ENCODE measurements at regions not wholly inside any gene's neighbourhood (a gene's known extent, or its start where the extent isn't known, plus 50 kb on each side); places are given as distances from the start of the nearest gene placed in this dataset.

DNA sequence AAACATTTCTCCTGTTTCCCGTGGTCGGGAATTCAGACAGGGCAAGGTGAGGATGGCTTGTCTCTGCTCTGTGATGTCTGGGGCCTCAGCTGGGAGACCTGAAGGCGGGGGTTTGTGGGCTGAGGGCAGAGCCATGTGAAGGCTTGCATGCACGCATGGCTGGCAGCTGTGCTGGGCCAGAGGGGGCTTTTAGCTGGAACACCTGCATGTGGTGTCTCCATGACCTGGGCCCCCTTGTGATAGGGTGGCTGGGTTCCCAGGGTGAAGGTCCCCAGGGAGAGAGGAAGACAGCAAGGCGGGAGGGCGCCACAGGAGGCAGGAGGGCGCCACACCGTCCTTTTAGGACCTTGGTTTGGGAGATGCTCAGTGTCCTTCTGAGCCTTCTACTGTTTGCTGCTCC, 101.6 kb upstream of the PRR23E start:
- no peak for DNase-seq

DNA sequence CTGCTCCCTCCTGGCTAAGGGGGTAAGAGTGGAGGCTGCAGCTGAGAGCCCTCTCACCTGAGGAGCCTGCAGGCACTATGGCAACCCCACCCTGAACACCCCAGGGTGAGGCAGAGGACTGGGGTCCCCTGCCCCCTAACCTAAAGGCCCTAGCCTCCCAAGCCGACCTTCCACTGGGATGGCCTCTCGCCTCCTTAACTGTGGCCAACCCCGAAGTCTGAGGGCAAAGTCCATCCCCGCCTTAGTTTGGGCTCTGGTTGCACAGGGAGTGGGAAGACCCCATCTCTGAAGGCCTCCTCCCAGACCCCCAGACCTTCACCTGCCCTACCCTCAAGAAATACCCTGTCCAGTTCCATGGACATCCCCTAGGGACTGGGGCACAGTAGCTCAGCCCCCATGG, 100.6 kb upstream of the PRR23E start:
- no peak for DNase-seq

GRCh38 chr3:127092776-127093175, 100.2 kb upstream of the PRR23E start:
- DNase-seq = no peak

DNA sequence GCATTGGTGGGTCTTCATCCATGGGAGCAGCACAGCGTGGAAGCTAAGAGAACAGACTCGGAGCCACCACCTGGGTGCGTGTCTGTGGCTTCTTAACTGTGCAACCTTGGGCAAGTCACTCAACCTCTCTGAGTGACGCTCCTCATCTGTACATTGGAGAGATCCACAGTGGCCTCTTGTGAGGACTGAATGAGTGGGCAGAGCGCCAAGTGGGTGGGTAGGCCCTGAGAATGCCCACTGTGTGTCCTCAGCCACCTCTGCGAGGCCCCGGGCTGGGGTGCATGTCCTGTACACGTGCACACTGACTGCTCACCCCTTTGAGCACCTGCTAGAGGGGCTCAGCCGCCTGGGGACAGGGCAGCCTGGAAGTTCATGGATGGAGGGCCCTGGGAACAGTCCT, 99.6 kb upstream of the PRR23E start:
- no peak for DNase-seq

- DNase-seq = no peak
Observed at GRCh38 chr3:127095774-127096173, 97.2 kb upstream of the PRR23E start.

GRCh38 chr3:127096256-127097071, 96.5 kb upstream of the PRR23E start:
- no peak for DNase-seq

DNA sequence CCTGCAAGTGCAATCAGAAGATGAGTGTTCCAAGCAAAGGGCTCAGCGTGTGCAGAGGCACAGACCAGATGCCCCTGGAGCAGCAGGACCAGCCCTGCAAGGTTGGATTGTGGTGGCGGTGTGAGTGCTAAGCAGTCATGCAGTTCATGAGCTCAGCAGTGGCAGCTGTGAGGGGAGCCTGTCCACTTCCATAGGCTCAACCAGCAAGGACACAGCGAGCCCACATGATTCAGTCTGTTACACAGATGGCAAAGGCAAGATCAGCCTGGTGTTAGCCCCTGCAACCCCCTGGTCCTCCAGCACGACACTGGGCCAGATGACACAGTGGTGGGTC, 95.9 kb upstream of the PRR23E start:
- no peak for DNase-seq

DNA sequence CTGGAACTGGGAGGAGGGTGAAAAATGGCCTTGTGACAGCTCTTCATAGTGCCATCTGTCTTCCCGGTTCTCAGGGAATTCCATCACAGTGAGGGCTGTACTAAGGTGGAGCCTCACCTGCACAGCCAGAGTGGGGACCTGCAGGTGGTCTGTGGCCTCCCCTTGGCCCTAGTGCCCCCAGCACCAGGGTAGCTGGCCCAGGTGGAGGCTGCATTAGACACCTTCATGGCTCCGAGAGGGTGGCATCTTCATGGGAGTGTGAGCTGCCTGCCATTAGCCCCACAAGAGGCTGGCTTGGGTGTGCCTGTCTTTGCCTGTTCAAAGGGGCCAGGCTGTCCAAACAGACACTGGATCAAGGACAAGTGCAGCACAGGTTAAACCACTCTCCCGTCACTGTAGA, 95.5 kb upstream of the PRR23E start:
- no peak for DNase-seq

GRCh38 chr3:127099982-127100381, 92.9 kb upstream of the PRR23E start:
- DNase-seq = no peak

- no peak for DNase-seq
Observed at GRCh38 chr3:127100459-127101410, 92.2 kb upstream of the PRR23E start.

- DNase-seq = no peak
Observed at GRCh38 chr3:127101411-127102187, 91.3 kb upstream of the PRR23E start.

DNA sequence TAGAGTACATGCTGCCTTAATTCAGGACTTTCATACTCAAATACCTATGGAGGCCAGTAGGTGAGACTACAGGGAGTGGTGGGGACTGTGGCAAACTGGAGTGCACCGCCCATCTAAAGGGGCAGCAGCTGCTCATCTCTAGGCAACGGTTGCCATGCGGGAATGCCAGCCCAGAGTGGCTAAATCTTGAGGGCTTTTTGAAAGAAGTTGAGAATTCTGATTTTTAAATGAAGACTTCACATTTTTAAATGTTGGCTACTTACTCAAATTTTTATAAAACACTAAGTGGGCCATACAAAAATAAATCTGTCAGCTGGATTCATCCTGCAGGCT, 90.8 kb upstream of the PRR23E start:
- DNase-seq = no peak

DNA sequence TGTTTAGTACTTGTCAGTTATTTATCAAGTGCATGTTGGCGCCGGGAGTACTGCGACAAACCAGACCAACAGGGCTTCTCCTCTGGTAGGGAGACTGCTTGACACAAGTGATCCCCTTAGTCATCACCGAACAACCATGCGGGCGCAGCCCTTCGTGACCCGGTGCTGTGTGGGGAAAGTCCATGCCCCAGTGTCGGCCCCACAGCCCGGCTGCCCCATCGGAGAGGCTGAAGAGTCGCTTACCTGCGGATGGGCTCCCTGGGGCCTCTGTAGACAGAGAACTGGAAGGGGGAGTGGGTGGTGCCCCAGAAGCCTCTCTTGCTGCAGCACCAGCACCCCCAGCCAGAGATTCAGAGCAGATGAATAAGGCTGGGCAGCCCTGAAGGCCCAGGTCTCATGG, 90.3 kb upstream of the PRR23E start:
- DNase-seq = no peak

- DNase-seq = no peak
Observed at GRCh38 chr3:127103080-127103479, 89.9 kb upstream of the PRR23E start.

- DNase-seq = no peak
Observed at GRCh38 chr3:127104586-127104985, 88.3 kb upstream of the PRR23E start.

GRCh38 chr3:127105587-127105986, 87.3 kb upstream of the PRR23E start:
- no peak for DNase-seq

DNA sequence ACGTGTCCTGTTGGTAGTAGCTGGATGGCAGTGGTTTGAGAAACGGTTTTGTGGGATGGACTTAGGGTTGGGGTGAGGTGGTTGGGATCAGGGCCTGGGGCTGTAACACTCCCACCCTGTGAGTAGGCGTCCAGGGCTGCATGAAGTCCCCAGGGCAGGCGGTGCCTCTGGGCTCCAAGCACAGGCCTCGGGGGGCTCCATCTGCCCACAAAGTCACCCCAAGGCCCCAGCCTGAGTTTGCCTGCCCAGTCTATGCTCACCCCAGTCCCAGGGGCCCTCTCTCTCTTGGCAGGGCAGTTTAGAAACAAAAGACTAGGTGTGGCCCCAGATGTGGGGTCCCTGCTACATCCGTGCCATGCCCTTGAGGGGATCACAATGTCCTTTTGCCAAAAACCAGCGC, 86.9 kb upstream of the PRR23E start:
- no peak for DNase-seq

DNA sequence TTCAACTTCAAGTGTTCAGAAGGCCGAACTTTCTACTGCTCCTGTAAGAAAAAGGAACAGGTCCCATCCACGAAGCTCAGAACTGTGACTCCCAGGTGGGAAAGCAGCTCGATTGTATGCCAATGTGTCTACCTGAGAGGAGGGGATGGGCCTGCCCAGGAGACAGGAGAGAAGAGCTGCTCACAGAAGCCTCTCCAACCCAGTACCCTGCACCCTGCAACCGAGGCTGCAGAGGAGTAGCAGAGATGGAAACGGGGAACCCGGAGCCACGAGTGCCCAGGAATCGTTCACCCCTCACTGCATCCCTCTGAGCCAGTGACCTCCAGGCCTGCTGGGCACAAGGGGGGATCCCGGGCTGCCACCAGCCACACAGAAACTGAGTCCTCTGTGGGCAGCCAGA, 86.5 kb upstream of the PRR23E start:
- no peak for DNase-seq

DNA sequence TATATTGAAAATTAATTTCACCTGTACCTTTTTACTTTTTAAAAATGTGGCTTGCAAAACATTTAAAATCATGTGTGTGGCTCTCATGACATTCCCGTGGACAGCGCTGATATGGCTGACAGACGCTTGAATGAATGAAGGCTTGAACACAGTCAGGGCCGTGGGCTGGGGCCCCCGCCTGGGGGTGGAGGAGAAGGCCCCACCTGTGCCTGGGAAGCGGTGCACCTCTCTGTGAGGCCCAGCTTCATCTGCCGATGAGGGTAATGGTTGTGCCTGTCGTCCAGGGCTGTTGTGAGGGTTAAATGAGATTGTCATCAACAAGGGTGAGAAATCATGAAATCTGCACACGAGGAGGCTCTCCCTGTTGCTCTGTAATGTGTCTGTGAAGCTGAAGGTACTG, 85.9 kb upstream of the PRR23E start:
- no peak for DNase-seq

- DNase-seq = no peak
Observed at GRCh38 chr3:127107491-127108375, 85.2 kb upstream of the PRR23E start.

DNA sequence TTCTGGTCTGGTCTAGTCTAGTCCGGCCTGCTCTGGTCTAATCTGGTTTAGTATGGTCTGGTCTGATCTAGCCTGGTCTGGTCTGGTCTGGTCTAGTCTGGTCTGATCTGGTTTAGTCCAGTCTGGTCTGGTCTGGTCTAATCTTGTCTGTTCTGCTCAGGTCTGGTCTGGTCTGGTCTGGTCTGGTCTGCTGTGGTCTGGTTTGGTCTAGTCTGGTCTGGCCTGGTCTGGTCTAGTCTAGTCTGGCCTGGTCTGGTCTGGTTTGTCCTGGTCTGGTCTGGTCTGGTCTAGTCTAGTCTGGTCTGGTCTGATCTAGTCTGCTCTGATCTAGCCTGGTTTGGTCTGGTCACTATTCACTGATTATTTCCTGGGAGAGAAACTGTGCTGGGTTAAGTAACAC, 84.1 kb upstream of the PRR23E start:
- no peak for DNase-seq

- no peak for DNase-seq
Observed at GRCh38 chr3:127110982-127111693, 81.8 kb upstream of the PRR23E start.

Data from COR-L47 (cell line).